H1 (cell line): ENCODE measurements at regions not wholly inside any gene's neighbourhood (a gene's known extent, or its start where the extent isn't known, plus 50 kb on each side); places are given as distances from the start of the nearest gene placed in this dataset.

Source experiments
- ASH2L ChIP-seq: fragments of 200-600, 300-600 bp; sonication (generic); IDR thresholded peaks from one replicate; pipeline ENCODE4 v1.7.1; 2017; ENCODE audit warnings: low read length
- EZH2 ChIP-seq: fragments of 200-600 bp; sonication (generic); IDR thresholded peaks from 2 replicates; pipeline ENCODE4 v1.7.1; 2012; ENCODE audit warnings: low read depth, mild to moderate bottlenecking, moderate library complexity, low read length, inconsistent platforms; ENCODE audit not compliant: severe bottlenecking
- GABPA ChIP-seq: IDR thresholded peaks from 2 replicates; pipeline ENCODE4 v1.6.1; 2011; ENCODE audit warnings: mild to moderate bottlenecking, low read length, moderate library complexity, borderline replicate concordance; ENCODE audit not compliant: insufficient read depth
- KDM5A ChIP-seq: fragments of 200-600 bp; IDR thresholded peaks from 2 replicates; pipeline ENCODE4 v1.7.1; 2012; ENCODE audit warnings: mild to moderate bottlenecking, low read length, inconsistent platforms, mixed read lengths
- PHF8 ChIP-seq: fragments of 200-600 bp; sonication (generic); conservative IDR thresholded peaks from 2 replicates; pipeline ENCODE4 v1.7.1; 2012; ENCODE audit warnings: low read depth, mild to moderate bottlenecking, inconsistent platforms, low read length, moderate library complexity
- POLR2A ChIP-seq, 2 experiments: IDR thresholded peaks; 1 replicate in 1 of 2; 2 replicates in 1 of 2; pipeline ENCODE4 v1.6.1; 2011; ENCODE audit warnings: low read depth in 2 of 2, low read length in 2 of 2, mild to moderate bottlenecking in 2 of 2; ENCODE audit errors: control extremely low read depth in 1 of 2
- RNF2 ChIP-seq: fragments of 200-900, 300-1000 bp; sonication (generic); IDR thresholded peaks from 2 replicates; pipeline ENCODE4 v1.7.1; 2016; ENCODE audit warnings: borderline replicate concordance, low read depth, mild to moderate bottlenecking, antibody characterized with exemption, low read length; ENCODE audit not compliant: poor library complexity, severe bottlenecking; ENCODE audit errors: missing control alignments
- TCF12 ChIP-seq: IDR thresholded peaks from 2 replicates; pipeline ENCODE4 v1.6.1; 2011; ENCODE audit warnings: low read depth, mild to moderate bottlenecking, low read length
- TF ChIP-seq, protein P1 (sequence below), 3 experiments: IDR thresholded peaks; 1 replicate in 2 of 3; 2 replicates in 1 of 3; pipeline versions ENCODE4 v1.5.1 to v1.6.1; 2011; ENCODE audit warnings: low read length in 3 of 3, mild to moderate bottlenecking in 3 of 3, inconsistent platforms in 2 of 3, low read depth in 1 of 3, moderate library complexity in 1 of 3; ENCODE audit not compliant: insufficient read depth in 1 of 3; ENCODE audit errors: control extremely low read depth in 1 of 3

DNA sequence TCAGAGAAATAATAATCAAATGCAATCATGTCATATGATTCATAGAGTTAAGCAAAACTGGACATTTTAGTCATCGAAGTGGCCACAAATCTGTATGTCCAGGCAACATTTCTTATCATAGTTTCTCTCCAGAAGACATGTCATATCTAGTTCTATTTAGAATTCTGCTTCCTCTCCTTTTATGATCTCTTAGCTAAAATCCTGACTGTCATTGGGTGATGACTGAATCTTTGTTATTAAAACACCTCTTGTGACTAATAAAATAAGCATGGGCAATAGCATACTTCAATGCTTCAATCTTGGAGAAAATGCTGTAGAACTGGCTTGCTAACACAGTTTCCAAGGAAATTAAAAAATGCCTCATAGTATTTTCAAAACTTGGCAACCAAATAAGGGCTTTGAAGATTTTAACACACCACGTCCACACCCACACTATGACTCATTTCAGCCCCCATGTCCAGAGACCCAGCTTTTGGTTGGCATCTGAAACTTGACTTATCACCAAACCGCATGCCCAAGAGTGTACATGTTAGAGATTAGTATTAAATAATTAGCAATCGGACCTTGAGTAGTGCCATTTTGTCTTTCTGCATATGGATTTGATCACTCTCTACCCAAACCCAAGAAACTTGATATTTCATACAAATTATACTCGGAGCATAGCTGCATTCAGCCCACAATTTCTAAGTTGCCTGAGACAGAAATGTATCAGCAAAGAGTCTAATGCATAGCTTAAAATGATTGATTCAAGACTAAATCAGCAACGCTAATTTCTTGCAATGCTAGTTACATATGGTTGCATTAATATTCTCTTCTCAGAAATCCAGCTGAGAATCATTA is 106.5 kb upstream of the ETAA1 start:
- TF ChIP-seq PHF8, result no peak
- TF ChIP-seq, protein P1, sequence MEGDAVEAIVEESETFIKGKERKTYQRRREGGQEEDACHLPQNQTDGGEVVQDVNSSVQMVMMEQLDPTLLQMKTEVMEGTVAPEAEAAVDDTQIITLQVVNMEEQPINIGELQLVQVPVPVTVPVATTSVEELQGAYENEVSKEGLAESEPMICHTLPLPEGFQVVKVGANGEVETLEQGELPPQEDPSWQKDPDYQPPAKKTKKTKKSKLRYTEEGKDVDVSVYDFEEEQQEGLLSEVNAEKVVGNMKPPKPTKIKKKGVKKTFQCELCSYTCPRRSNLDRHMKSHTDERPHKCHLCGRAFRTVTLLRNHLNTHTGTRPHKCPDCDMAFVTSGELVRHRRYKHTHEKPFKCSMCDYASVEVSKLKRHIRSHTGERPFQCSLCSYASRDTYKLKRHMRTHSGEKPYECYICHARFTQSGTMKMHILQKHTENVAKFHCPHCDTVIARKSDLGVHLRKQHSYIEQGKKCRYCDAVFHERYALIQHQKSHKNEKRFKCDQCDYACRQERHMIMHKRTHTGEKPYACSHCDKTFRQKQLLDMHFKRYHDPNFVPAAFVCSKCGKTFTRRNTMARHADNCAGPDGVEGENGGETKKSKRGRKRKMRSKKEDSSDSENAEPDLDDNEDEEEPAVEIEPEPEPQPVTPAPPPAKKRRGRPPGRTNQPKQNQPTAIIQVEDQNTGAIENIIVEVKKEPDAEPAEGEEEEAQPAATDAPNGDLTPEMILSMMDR (IDR thresholded peaks at IDR 0.05; ENCODE audit: control extremely low read depth in 1 of 3, insufficient read depth in 1 of 3, low read depth in 1 of 3, low read length in 3 of 3), result no peak
- TF ChIP-seq ASH2L, result no peak
- TF ChIP-seq POLR2A (IDR thresholded peaks at IDR 0.05; ENCODE audit: control extremely low read depth in 1 of 2, low read depth in 2 of 2, low read length in 2 of 2), result no peak
- TF ChIP-seq GABPA, result no peak
- TF ChIP-seq EZH2, result no peak
- TF ChIP-seq RNF2, result no peak
- TF ChIP-seq KDM5A, result no peak
- TF ChIP-seq TCF12, result no peak
